ENCODE measurements at regions not wholly inside any gene's neighbourhood (a gene's known extent, or its start where the extent isn't known, plus 50 kb on each side); places are given as distances from the start of the nearest gene placed in this dataset.

DNA sequence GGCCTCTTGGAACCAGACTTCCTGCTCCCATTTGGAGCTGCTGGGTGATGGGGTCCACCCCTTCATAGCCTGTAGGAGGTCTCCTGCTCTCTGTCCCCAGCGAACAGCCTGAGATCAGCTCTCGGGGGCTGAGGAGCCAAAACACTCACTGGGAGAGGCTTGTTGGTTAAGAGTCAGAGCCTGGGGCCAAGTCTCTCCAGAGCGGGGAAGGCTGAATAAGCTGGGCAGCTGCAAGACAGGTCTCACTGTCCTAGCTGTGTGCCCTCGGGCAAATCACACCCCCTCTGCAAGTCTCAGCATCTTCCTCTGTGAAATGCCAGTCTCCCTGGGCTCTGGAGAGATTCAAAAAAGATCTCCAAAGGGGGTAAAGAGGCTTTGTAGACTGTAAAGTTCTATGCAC, 174.6 kb downstream of the WSCD1 start:
- Histone ChIP-seq H3K9me3 (no peaks in the 10 kb centered on the region), H3K27me3 (peaks cover 0 to 5% (median 0%) of the 10 kb centered on the region in 3 donors), H3K4me3 (no peak overlapping the region), H3K4me1 (no peaks in the 10 kb centered on the region), H3K36me3 (no peaks in the 10 kb centered on the region), H3K27ac (no peak overlapping the region)
- no peak for ATAC-seq
- intact Hi-C loops (cut with DNase I; ENCODE audit: low total_unique reads) (no loop called here), in situ Hi-C loops (cut with MboI; ENCODE audit: low sequenced_read_pairs in 4 of 4) (no loop called here)
- no peak for TF ChIP-seq POLR2A (IDR thresholded peaks at IDR 0.05)
- TF ChIP-seq, protein P1, sequence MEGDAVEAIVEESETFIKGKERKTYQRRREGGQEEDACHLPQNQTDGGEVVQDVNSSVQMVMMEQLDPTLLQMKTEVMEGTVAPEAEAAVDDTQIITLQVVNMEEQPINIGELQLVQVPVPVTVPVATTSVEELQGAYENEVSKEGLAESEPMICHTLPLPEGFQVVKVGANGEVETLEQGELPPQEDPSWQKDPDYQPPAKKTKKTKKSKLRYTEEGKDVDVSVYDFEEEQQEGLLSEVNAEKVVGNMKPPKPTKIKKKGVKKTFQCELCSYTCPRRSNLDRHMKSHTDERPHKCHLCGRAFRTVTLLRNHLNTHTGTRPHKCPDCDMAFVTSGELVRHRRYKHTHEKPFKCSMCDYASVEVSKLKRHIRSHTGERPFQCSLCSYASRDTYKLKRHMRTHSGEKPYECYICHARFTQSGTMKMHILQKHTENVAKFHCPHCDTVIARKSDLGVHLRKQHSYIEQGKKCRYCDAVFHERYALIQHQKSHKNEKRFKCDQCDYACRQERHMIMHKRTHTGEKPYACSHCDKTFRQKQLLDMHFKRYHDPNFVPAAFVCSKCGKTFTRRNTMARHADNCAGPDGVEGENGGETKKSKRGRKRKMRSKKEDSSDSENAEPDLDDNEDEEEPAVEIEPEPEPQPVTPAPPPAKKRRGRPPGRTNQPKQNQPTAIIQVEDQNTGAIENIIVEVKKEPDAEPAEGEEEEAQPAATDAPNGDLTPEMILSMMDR (IDR thresholded peaks at IDR 0.05 in 4 of 5, conservative IDR thresholded peaks at IDR 0.05 in 1 of 5) = no peak
- DNase-seq = no peak

- intact Hi-C loops (cut with DNase I; ENCODE audit: low total_unique reads) = no loop called here
- H3K4me1 ChIP-seq = no peaks in the 10 kb centered on the region
- H3K9me3 ChIP-seq = no peaks in the 10 kb centered on the region
- H3K4me3 ChIP-seq = no peak overlapping the region
- ATAC-seq (no peak), DNase-seq (no peak)
- in situ Hi-C loops (cut with MboI; ENCODE audit: low sequenced_read_pairs in 4 of 4) = no loop called here
- H3K27me3 ChIP-seq = peaks cover 0 to 5% (median 0%) of the 10 kb centered on the region in 3 donors
- TF ChIP-seq, protein P1 (IDR thresholded peaks at IDR 0.05 in 4 of 5, conservative IDR thresholded peaks at IDR 0.05 in 1 of 5) = no peak
- TF ChIP-seq POLR2A (IDR thresholded peaks at IDR 0.05) = no peak
- no peaks in the 10 kb centered on the region for H3K36me3 ChIP-seq
- no peak overlapping the region for H3K27ac ChIP-seq
Observed at GRCh38 chr17:6244253-6244652, 174.1 kb downstream of the WSCD1 start.

DNA sequence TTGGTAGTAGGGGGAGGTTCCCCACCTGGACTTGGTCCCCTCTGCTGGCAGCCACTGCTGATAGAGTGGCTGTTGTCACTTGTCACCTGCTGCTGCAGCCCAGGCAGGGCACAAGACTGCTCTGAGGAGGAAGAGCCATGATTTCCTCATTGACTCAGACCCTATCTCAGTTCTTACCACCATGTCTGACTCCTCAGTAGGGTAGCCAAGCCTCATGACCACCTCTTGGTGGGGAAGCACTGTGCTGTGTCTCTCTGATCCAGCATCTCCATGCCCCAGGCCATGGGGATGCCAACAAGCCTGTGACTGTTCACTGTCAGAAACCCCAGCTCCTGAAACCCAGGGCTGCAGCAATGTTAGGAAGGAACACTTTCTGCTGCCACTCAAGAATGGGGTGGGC, 173.0 kb downstream of the WSCD1 start:
- TF ChIP-seq, protein P1 (IDR thresholded peaks at IDR 0.05 in 4 of 5, conservative IDR thresholded peaks at IDR 0.05 in 1 of 5) = no peak
- no peak for TF ChIP-seq POLR2A (IDR thresholded peaks at IDR 0.05)
- Histone ChIP-seq H3K4me1 (no peaks in the 10 kb centered on the region), H3K4me3 (no peak overlapping the region), H3K36me3 (no peaks in the 10 kb centered on the region), H3K27ac (no peak overlapping the region), H3K27me3 (peaks cover 0 to 5% (median 2%) of the 10 kb centered on the region in 3 donors), H3K9me3 (no peaks in the 10 kb centered on the region)
- in situ Hi-C loops (cut with MboI; ENCODE audit: low sequenced_read_pairs in 4 of 4) = no loop called here
- DNase-seq (no peak), ATAC-seq (no peak)
- intact Hi-C loops (cut with DNase I; ENCODE audit: low total_unique reads) = no loop called here

DNA sequence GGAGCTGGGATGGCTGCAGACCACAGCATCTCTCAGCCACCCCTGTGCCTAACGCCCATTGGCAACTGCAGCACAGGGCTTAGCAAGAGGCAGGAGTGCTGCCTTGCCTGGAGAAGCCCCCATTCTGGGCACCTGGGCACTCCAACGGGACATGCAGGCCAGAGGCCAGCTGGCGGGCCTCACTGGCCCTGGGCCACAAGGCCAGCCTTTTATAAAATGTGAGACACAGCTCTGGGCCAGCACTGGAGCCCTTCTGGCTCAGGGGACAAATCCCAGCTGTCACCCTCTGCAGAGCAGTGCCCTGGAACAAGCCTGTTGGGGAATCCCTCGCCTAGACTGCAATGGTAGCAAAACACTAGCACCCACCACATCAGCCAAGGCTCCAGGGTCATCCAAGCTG, 171.8 kb downstream of the WSCD1 start:
- in situ Hi-C loops (cut with MboI; ENCODE audit: low sequenced_read_pairs in 4 of 4) = no loop called here
- H3K4me1 ChIP-seq = no peaks in the 10 kb centered on the region
- peaks cover 0 to 5% (median 3%) of the 10 kb centered on the region in 3 donors for H3K27me3 ChIP-seq
- no peak overlapping the region for H3K4me3 ChIP-seq
- H3K27ac ChIP-seq = no peak overlapping the region
- ATAC-seq (no peak), DNase-seq (no peak)
- no peaks in the 10 kb centered on the region for H3K9me3 ChIP-seq
- intact Hi-C loops (cut with DNase I; ENCODE audit: low total_unique reads) = no loop called here
- TF ChIP-seq POLR2A (IDR thresholded peaks at IDR 0.05) = no peak
- TF ChIP-seq, protein P1 (IDR thresholded peaks at IDR 0.05 in 4 of 5, conservative IDR thresholded peaks at IDR 0.05 in 1 of 5) = no peak
- H3K36me3 ChIP-seq = no peaks in the 10 kb centered on the region

DNA sequence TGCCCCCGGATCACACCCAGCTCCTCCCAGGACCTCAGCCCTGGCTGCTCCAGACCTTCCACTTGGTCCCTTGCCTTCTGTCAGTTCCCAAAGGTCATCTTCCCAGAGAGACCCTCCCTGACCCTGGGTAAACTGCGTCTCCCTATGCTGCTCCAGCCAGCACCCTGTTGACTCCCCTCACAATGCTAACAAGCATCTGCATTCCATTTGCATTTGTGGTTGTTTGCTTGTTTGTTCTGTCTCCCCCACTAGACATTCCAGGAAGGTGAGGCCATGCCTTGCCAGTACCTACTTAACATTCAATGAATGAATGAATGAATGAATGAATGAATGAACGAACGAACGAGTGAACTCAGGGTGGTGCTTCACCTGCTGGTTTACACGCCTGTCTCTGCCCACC, 171.2 kb downstream of the WSCD1 start:
- no peak for DNase-seq
- H3K27me3 ChIP-seq = peaks cover 0 to 5% (median 3%) of the 10 kb centered on the region in 3 donors
- intact Hi-C loops (cut with DNase I; ENCODE audit: low total_unique reads) = no loop called here

More for the DNA sequence above, 171.2 kb downstream of the WSCD1 start:
- Histone ChIP-seq H3K36me3 (no peaks in the 10 kb centered on the region), H3K4me3 (no peak overlapping the region), H3K9me3 (no peaks in the 10 kb centered on the region), H3K4me1 (no peaks in the 10 kb centered on the region), H3K27ac (no peak overlapping the region)
- in situ Hi-C loops (cut with MboI; ENCODE audit: low sequenced_read_pairs in 4 of 4) = no loop called here
- TF ChIP-seq, protein P1 (IDR thresholded peaks at IDR 0.05 in 4 of 5, conservative IDR thresholded peaks at IDR 0.05 in 1 of 5) = no peak
- TF ChIP-seq POLR2A (IDR thresholded peaks at IDR 0.05) = no peak
- ATAC-seq = no peak

Measured in gastrocnemius medialis (tissue), 4 donors.